ENCODE measurements at regions not wholly inside any gene's neighbourhood (a gene's known extent, or its start where the extent isn't known, plus 50 kb on each side); places are given as distances from the start of the nearest gene placed in this dataset.

- no peaks in the 10 kb centered on the region for H3K79me2 ChIP-seq (ENCODE audit: insufficient read depth, low read length)
- H3K36me3 ChIP-seq (ENCODE audit: insufficient read depth, low read length) = no peaks in the 10 kb centered on the region
- no peaks in the 10 kb centered on the region for H4K20me1 ChIP-seq (ENCODE audit: insufficient read depth, low read length, poor library complexity, severe bottlenecking)
- no peaks in the 10 kb centered on the region for H3F3A ChIP-seq (ENCODE audit: low read depth)
- no peaks in the 10 kb centered on the region for H3K9me2 ChIP-seq (replicated peaks; ENCODE audit: low read depth, low read length)
- no peak overlapping the region for H3K9ac ChIP-seq (ENCODE audit: low read depth, low read length, poor library complexity, severe bottlenecking)
- H3K9me3 ChIP-seq (ENCODE audit: insufficient read depth, low read depth, low read length) = no peaks in the 10 kb centered on the region
- no peak overlapping the region for H2AFZ ChIP-seq (ENCODE audit: low read length)
- H3K4me3 ChIP-seq (ENCODE audit: low read length, poor library complexity, severe bottlenecking) = no peak overlapping the region
- no peaks in the 10 kb centered on the region for H3K27me3 ChIP-seq (ENCODE audit: insufficient read depth, low read length, poor library complexity, severe bottlenecking)
- H3K4me2 ChIP-seq (ENCODE audit: low read depth, low read length, poor library complexity, severe bottlenecking) = no peak overlapping the region
- no peaks in the 10 kb centered on the region for H3K4me1 ChIP-seq (ENCODE audit: insufficient read depth, low read length, poor library complexity, severe bottlenecking)
- TF ChIP-seq CTCF (conservative IDR thresholded peaks at IDR 0.05; ENCODE audit: low read length) (no peak), EZH2phosphoT487 (IDR thresholded peaks at IDR 0.05; ENCODE audit: borderline replicate concordance) (no peak)
Observed at GRCh38 chr3:20772869-20773268, 586.9 kb upstream of the SGO1 start.

GRCh38 chr3:20769430-20769829, 583.4 kb upstream of the SGO1 start:
- H3F3A ChIP-seq (ENCODE audit: low read depth) = no peaks in the 10 kb centered on the region
- no peaks in the 10 kb centered on the region for H3K9me3 ChIP-seq (ENCODE audit: insufficient read depth, low read depth, low read length)
- H3K4me1 ChIP-seq (ENCODE audit: insufficient read depth, low read length, poor library complexity, severe bottlenecking) = no peaks in the 10 kb centered on the region
- no peak overlapping the region for H3K4me3 ChIP-seq (ENCODE audit: low read length, poor library complexity, severe bottlenecking)
- no peak overlapping the region for H3K9ac ChIP-seq (ENCODE audit: low read depth, low read length, poor library complexity, severe bottlenecking)
- no peaks in the 10 kb centered on the region for H3K9me2 ChIP-seq (replicated peaks; ENCODE audit: low read depth, low read length)
- H3K27me3 ChIP-seq (ENCODE audit: insufficient read depth, low read length, poor library complexity, severe bottlenecking) = no peaks in the 10 kb centered on the region
- no peaks in the 10 kb centered on the region for H3K36me3 ChIP-seq (ENCODE audit: insufficient read depth, low read length)
- no peak for TF ChIP-seq CTCF (conservative IDR thresholded peaks at IDR 0.05; ENCODE audit: low read length)
- TF ChIP-seq EZH2phosphoT487 (IDR thresholded peaks at IDR 0.05; ENCODE audit: borderline replicate concordance) = no peak
- H2AFZ ChIP-seq (ENCODE audit: low read length) = no peak overlapping the region
- H3K4me2 ChIP-seq (ENCODE audit: low read depth, low read length, poor library complexity, severe bottlenecking) = no peak overlapping the region
- no peaks in the 10 kb centered on the region for H3K79me2 ChIP-seq (ENCODE audit: insufficient read depth, low read length)
- H4K20me1 ChIP-seq (ENCODE audit: insufficient read depth, low read length, poor library complexity, severe bottlenecking) = no peaks in the 10 kb centered on the region

- H4K20me1 ChIP-seq (ENCODE audit: insufficient read depth, low read length, poor library complexity, severe bottlenecking) = no peaks in the 10 kb centered on the region
- H2AFZ ChIP-seq (ENCODE audit: low read length) = no peak overlapping the region
- no peaks in the 10 kb centered on the region; the same call in 1 of the 2 replicates for H3K9me3 ChIP-seq (ENCODE audit: insufficient read depth, low read depth, low read length)
- TF ChIP-seq EZH2phosphoT487 (IDR thresholded peaks at IDR 0.05; ENCODE audit: borderline replicate concordance) (no peak), CTCF (conservative IDR thresholded peaks at IDR 0.05; ENCODE audit: low read length) (no peak)
- H3K9ac ChIP-seq (ENCODE audit: low read depth, low read length, poor library complexity, severe bottlenecking) = no peak overlapping the region
- H3K4me1 ChIP-seq (ENCODE audit: insufficient read depth, low read length, poor library complexity, severe bottlenecking) = no peaks in the 10 kb centered on the region
- no peak overlapping the region for H3K4me3 ChIP-seq (ENCODE audit: low read length, poor library complexity, severe bottlenecking)
- no peak overlapping the region for H3K4me2 ChIP-seq (ENCODE audit: low read depth, low read length, poor library complexity, severe bottlenecking)
- H3K9me2 ChIP-seq (replicated peaks; ENCODE audit: low read depth, low read length) = no peaks in the 10 kb centered on the region
- no peaks in the 10 kb centered on the region for H3K36me3 ChIP-seq (ENCODE audit: insufficient read depth, low read length)
- no peaks in the 10 kb centered on the region for H3K27me3 ChIP-seq (ENCODE audit: insufficient read depth, low read length, poor library complexity, severe bottlenecking)
- no peaks in the 10 kb centered on the region for H3K79me2 ChIP-seq (ENCODE audit: insufficient read depth, low read length)
- H3F3A ChIP-seq (ENCODE audit: low read depth) = no peaks in the 10 kb centered on the region
Observed at GRCh38 chr3:20760981-20761380, 575.0 kb upstream of the SGO1 start.

All from Loucy (cell line).